H9 (cell line): ENCODE measurements at regions not wholly inside any gene's neighbourhood (a gene's known extent, or its start where the extent isn't known, plus 50 kb on each side); places are given as distances from the start of the nearest gene placed in this dataset.

ENCODE experiments used
- DNase-seq: peaks from one replicate; pipeline ENCODE4 v3.0.0-alpha.2; 2017
- H2AFZ ChIP-seq: one replicate; pipeline ENCODE4 v1.6.1; 2013; ENCODE audit warnings: mild to moderate bottlenecking, low read length, control low read depth, moderate library complexity
- H2AK5ac ChIP-seq: 2 replicates; pipeline ENCODE4 v1.6.1; 2013; ENCODE audit warnings: low read length, control low read depth, mixed read lengths; ENCODE audit not compliant: insufficient read length
- H2BK120ac ChIP-seq: one replicate; pipeline ENCODE4 v1.6.1; 2013; ENCODE audit warnings: low read depth, mild to moderate bottlenecking, low read length, control low read depth, inconsistent platforms; ENCODE audit not compliant: poor library complexity, severe bottlenecking
- H2BK12ac ChIP-seq: 2 replicates; pipeline ENCODE4 v1.6.1; 2013; ENCODE audit warnings: low read length, control low read depth, mixed read lengths, low read depth; ENCODE audit not compliant: insufficient read length
- H2BK15ac ChIP-seq: 2 replicates; pipeline ENCODE4 v1.6.1; 2013; ENCODE audit warnings: low read depth, low read length, control low read depth
- H2BK20ac ChIP-seq: one replicate; pipeline ENCODE4 v1.6.1; 2013; ENCODE audit warnings: low read depth, mild to moderate bottlenecking, low read length, control low read depth, inconsistent platforms; ENCODE audit not compliant: poor library complexity, severe bottlenecking
- H2BK5ac ChIP-seq: 2 replicates; pipeline ENCODE4 v1.6.1; 2013; ENCODE audit warnings: low read length, control low read depth, mixed read lengths; ENCODE audit not compliant: insufficient read length
- H3K14ac ChIP-seq: 2 replicates; pipeline ENCODE4 v1.6.1; 2013; ENCODE audit warnings: low read length, control low read depth; ENCODE audit not compliant: insufficient read depth
- H3K18ac ChIP-seq: 2 replicates; pipeline ENCODE4 v1.6.1; 2013; ENCODE audit warnings: low read depth, mild to moderate bottlenecking, mixed read lengths, low read length, control low read depth; ENCODE audit not compliant: insufficient read length
- H3K23ac ChIP-seq: 2 replicates; pipeline ENCODE4 v1.6.1; 2013; ENCODE audit warnings: low read length, control low read depth, mixed read lengths, low read depth; ENCODE audit not compliant: insufficient read length
- H3K23me2 ChIP-seq: 2 replicates; pipeline ENCODE4 v1.6.1; 2013; ENCODE audit warnings: low read depth, mild to moderate bottlenecking, mixed read lengths, low read length, control low read depth; ENCODE audit not compliant: insufficient read length, poor library complexity, severe bottlenecking
- H3K27ac ChIP-seq: 2 replicates; pipeline ENCODE4 v1.5.1; 2013; ENCODE audit warnings: low read length, control low read depth, mixed read lengths, low read depth; ENCODE audit not compliant: insufficient read length
- H3K27me3 ChIP-seq: 2 replicates; pipeline ENCODE4 v1.6.1; 2013; ENCODE audit warnings: low read length, control low read depth, inconsistent platforms; ENCODE audit not compliant: insufficient read depth
- H3K4ac ChIP-seq: 2 replicates; pipeline ENCODE4 v1.6.1; 2013; ENCODE audit warnings: low read depth, mild to moderate bottlenecking, control low read depth, inconsistent platforms, low read length, moderate library complexity
- H3K4me1 ChIP-seq: 2 replicates; pipeline ENCODE4 v1.6.1; 2013; ENCODE audit warnings: low read length, control low read depth, inconsistent platforms; ENCODE audit not compliant: insufficient read depth
- H3K4me2 ChIP-seq: 2 replicates; pipeline ENCODE4 v1.6.1; 2013; ENCODE audit warnings: low read length, control low read depth, mixed read lengths; ENCODE audit not compliant: insufficient read length, insufficient read depth
- H3K56ac ChIP-seq: 2 replicates; pipeline ENCODE4 v1.6.1; 2013; ENCODE audit warnings: low read depth, mild to moderate bottlenecking, mixed read lengths, low read length, control low read depth; ENCODE audit not compliant: insufficient read length
- H3K79me1 ChIP-seq: 2 replicates; pipeline ENCODE4 v1.6.1; 2013; ENCODE audit warnings: low read depth, mild to moderate bottlenecking, moderate library complexity, low read length, control low read depth, inconsistent platforms; ENCODE audit not compliant: insufficient read depth, poor library complexity, severe bottlenecking
- H3K79me2 ChIP-seq: 2 replicates; pipeline ENCODE4 v1.6.1; 2013; ENCODE audit warnings: low read length, control low read depth, inconsistent platforms; ENCODE audit not compliant: insufficient read depth
- H3K9ac ChIP-seq: 2 replicates; pipeline ENCODE4 v1.6.1; 2013; ENCODE audit warnings: low read length, control low read depth, mixed read lengths; ENCODE audit not compliant: insufficient read length; ENCODE audit errors: extremely low read depth
- H3K9me3 ChIP-seq: one replicate; pipeline ENCODE4 v1.6.1; 2013; ENCODE audit warnings: low read depth, low read length, inconsistent platforms; ENCODE audit not compliant: control insufficient read depth
- H3T11ph ChIP-seq: one replicate; pipeline ENCODE4 v1.6.1; 2013; ENCODE audit warnings: mild to moderate bottlenecking, low read length, control low read depth, inconsistent platforms
- H4K20me1 ChIP-seq: one replicate; pipeline ENCODE4 v1.6.1; 2013; ENCODE audit not compliant: control insufficient read depth, insufficient read length, insufficient read depth
- H4K5ac ChIP-seq: 2 replicates; pipeline ENCODE4 v1.6.1; 2013; ENCODE audit warnings: low read depth, mild to moderate bottlenecking, mixed read lengths, low read length, control low read depth; ENCODE audit not compliant: insufficient read length
- H4K8ac ChIP-seq: replicated peaks from 2 replicates; pipeline ENCODE4 v1.6.1; 2013; ENCODE audit warnings: low read length, control low read depth, mixed read lengths, low read depth; ENCODE audit not compliant: insufficient read length
- H4K91ac ChIP-seq: 2 replicates; pipeline ENCODE4 v1.6.1; 2013; ENCODE audit warnings: low read depth, mild to moderate bottlenecking, moderate library complexity, mixed read lengths, low read length, control low read depth; ENCODE audit not compliant: insufficient read length
- H3K27ac Mint-ChIP-seq, 3 experiments: 2 replicates in 2 of 3; 3 replicates in 1 of 3; pipeline ENCODE4 v1.8.0; 2020 to 2021; ENCODE audit warnings: mixed read lengths in 3 of 3, mild to moderate bottlenecking in 1 of 3, moderate library complexity in 1 of 3
- H3K27me3 Mint-ChIP-seq: 2 replicates; pipeline ENCODE4 v1.8.0; 2021; ENCODE audit warnings: low read depth, mild to moderate bottlenecking, moderate library complexity, mixed read lengths
- H3K36me3 Mint-ChIP-seq, 3 experiments: 2 replicates in 2 of 3; 3 replicates in 1 of 3; pipeline ENCODE4 v1.8.0; 2020 to 2021; ENCODE audit warnings: low read depth in 3 of 3, mixed read lengths in 3 of 3; ENCODE audit not compliant: insufficient read depth in 1 of 3
- H3K4me1 Mint-ChIP-seq, 2 experiments: 2 replicates each; pipeline ENCODE4 v1.8.0; 2020; ENCODE audit warnings: mixed read lengths in 2 of 2
- H3K4me3 Mint-ChIP-seq, 2 experiments: 2 replicates in 1 of 2; 3 replicates in 1 of 2; pipeline ENCODE4 v1.8.0; 2020 to 2021; ENCODE audit warnings: mild to moderate bottlenecking in 2 of 2, mixed read lengths in 2 of 2, moderate library complexity in 1 of 2
- H3K9me3 Mint-ChIP-seq, 2 experiments: 2 replicates in 1 of 2; 3 replicates in 1 of 2; pipeline ENCODE4 v1.8.0; 2020; ENCODE audit warnings: mild to moderate bottlenecking in 2 of 2, mixed read lengths in 2 of 2, moderate library complexity in 1 of 2
- CTCF ChIP-seq: fragments of 200-600 bp; sonication (generic); conservative IDR thresholded peaks from 3 replicates; pipeline ENCODE4 v1.8.0; 2021; ENCODE audit warnings: antibody characterized with exemption, mild to moderate bottlenecking
- WGBS: extraction: QIAGEN DNeasy Blood & Tissue Kit; methylation state at CpG from one replicate; pipeline ENCODE4 v1.1.7; 2013; ENCODE audit warnings: missing lambda C conversion rate, low lambda C conversion rate, mixed read lengths; ENCODE audit not compliant: insufficient read length; ENCODE audit errors: extremely low coverage; 5-methylcytosine and 5-hydroxymethylcytosine counted together

GRCh38 chrX:5305452-5305851, 923.2 kb downstream of the NLGN4X start:
- no peak for TF ChIP-seq CTCF
- no peak overlapping the region for H4K91ac ChIP-seq
- H3K27ac ChIP-seq, result no peak overlapping the region

More at GRCh38 chrX:5305452-5305851, 923.2 kb downstream of the NLGN4X start:
- Mint-ChIP-seq H3K9me3 (no peaks in the 10 kb centered on the region), H3K27ac (no peak overlapping the region; a peak in 1 of 7 replicates), H3K4me1 (no peaks in the 10 kb centered on the region), H3K4me3 (no peak overlapping the region), H3K27me3 (no peaks in the 10 kb centered on the region), H3K36me3 (no peaks in the 10 kb centered on the region)
- H2BK120ac ChIP-seq, result no peak overlapping the region
- no peak overlapping the region for H3K4ac ChIP-seq
- no peaks in the 10 kb centered on the region for H3K79me1 ChIP-seq
- H2BK12ac ChIP-seq, result no peak overlapping the region
- H3K27me3 ChIP-seq, result no peaks in the 10 kb centered on the region
- no peaks in the 10 kb centered on the region for H3K79me2 ChIP-seq
- H4K5ac ChIP-seq, result no peak overlapping the region
- no peak overlapping the region for H4K8ac ChIP-seq
- DNase-seq, result no peak
- H2BK15ac ChIP-seq, result no peak overlapping the region
- no peak overlapping the region for H3K9ac ChIP-seq
- H3K4me1 ChIP-seq, result no peaks in the 10 kb centered on the region
- H4K20me1 ChIP-seq, result no peaks in the 10 kb centered on the region
- no peaks in the 10 kb centered on the region for H3K9me3 ChIP-seq
- no peak overlapping the region for H2BK20ac ChIP-seq
- no peak overlapping the region for H3T11ph ChIP-seq
- no peaks in the 10 kb centered on the region for H3K23me2 ChIP-seq
- no peak overlapping the region for H3K14ac ChIP-seq
- no peak overlapping the region for H3K18ac ChIP-seq
- H2AK5ac ChIP-seq, result no peak overlapping the region
- no peak overlapping the region for H3K4me2 ChIP-seq
- H2BK5ac ChIP-seq, result no peak overlapping the region
- H2AFZ ChIP-seq, result no peak overlapping the region
- no peak overlapping the region for H3K23ac ChIP-seq
- no peak overlapping the region for H3K56ac ChIP-seq
- WGBS, result no CpG with 5 or more reads among the region's 6 CpGs
